K562 (cell line): ENCODE measurements at regions not wholly inside any gene's neighbourhood (a gene's known extent, or its start where the extent isn't known, plus 50 kb on each side); places are given as distances from the start of the nearest gene placed in this dataset.

Source experiments
- ATAC-seq: fragments of 200-7000 bp; cut with Tn5 transposase; 3 replicates; pipeline ENCODE4 v1.9.1; 2020; ENCODE audit warnings: moderate library complexity
- BruUV-seq: library from RNA; stranded (reverse); fragments of 400-500 nt; replicated peaks from 2 replicates; lab custom pipeline; 2021; lab: Mats Ljungman, UMichigan
- CTCF ChIA-PET: fragments of 300-600 bp; formaldehyde crosslinking; extraction: SDS; loops from one replicate; lab custom pipeline; 2021; ENCODE audit warnings: low intra/inter-chr PET ratio; lab: Yijun Ruan, JAX
- POLR2A ChIA-PET: fragments of 300-600, 350-650 bp; sonication (Branson Sonifier 250); formaldehyde crosslinking; extraction: SDS; loops from one replicate; lab custom pipeline; 2021; ENCODE audit warnings: antibody characterized with exemption, inconsistent platforms; lab: Yijun Ruan, JAX
- DNase-seq, 4 experiments: peaks; one replicate each; pipeline versions ENCODE4 v3.0.0 to v3.0.0-alpha.2; 2011 to 2018; ENCODE audit warnings: low spot score in 3 of 4, mixed read lengths in 3 of 4; ENCODE audit errors: extremely low read depth in 1 of 4
- FAIRE-seq: peaks from 2 replicates; lab custom pipeline; 2011; peaks lifted over from hg19 to GRCh38; lab: Jason Lieb, UNC
- H2AFZ ChIP-seq: 2 replicates; pipeline ENCODE4 v1.6.0; 2011; ENCODE audit warnings: low read depth, low read length, control low read depth, inconsistent platforms
- H3K27ac ChIP-seq: fragments of 200-600 bp; 3 replicates; pipeline ENCODE4 v1.8.0; 2011; ENCODE audit warnings: low read depth, mild to moderate bottlenecking, control low read depth, inconsistent platforms, low read length, moderate library complexity, mixed read lengths; ENCODE audit errors: extremely low read depth
- H3K27me3 ChIP-seq, 2 experiments: fragments of 300-600 bp in 1 of 2; 2 replicates in 1 of 2; 3 replicates in 1 of 2; pipeline versions ENCODE4 v1.6.0 to v1.8.0; 2011; ENCODE audit warnings: inconsistent platforms in 2 of 2, low read length in 2 of 2, mild to moderate bottlenecking in 1 of 2, mixed read lengths in 1 of 2, moderate library complexity in 1 of 2; ENCODE audit not compliant: control insufficient read depth in 2 of 2, insufficient read depth in 2 of 2
- H3K36me3 ChIP-seq: fragments of 300-600 bp; 3 replicates; pipeline ENCODE4 v1.8.0; 2011; ENCODE audit warnings: mild to moderate bottlenecking, low read length, inconsistent platforms; ENCODE audit not compliant: control insufficient read depth, insufficient read depth
- H3K4me1 ChIP-seq, 2 experiments: fragments of 200-600 bp in 1 of 2; replicated peaks in 1 of 2; 2 replicates in 1 of 2; 3 replicates in 1 of 2; pipeline versions ENCODE4 v1.5.1 to v1.8.0; 2011; ENCODE audit warnings: inconsistent platforms in 2 of 2, low read length in 2 of 2, mild to moderate bottlenecking in 1 of 2, mixed read lengths in 1 of 2, moderate library complexity in 1 of 2; ENCODE audit not compliant: control insufficient read depth in 2 of 2, insufficient read depth in 2 of 2
- H3K4me2 ChIP-seq: 2 replicates; pipeline ENCODE4 v1.6.1; 2011; ENCODE audit warnings: low read length, control low read depth, inconsistent platforms, mixed read lengths; ENCODE audit not compliant: insufficient read depth
- H3K4me3 ChIP-seq: fragments of 200-600 bp; sonication (generic), shearing (Covaris generic); 2 replicates; pipeline ENCODE4 v1.5.1; 2016; ENCODE audit warnings: control low read depth, inconsistent platforms
- H3K79me2 ChIP-seq: fragments of 200-600 bp; 3 replicates; pipeline ENCODE4 v1.8.0; 2011; ENCODE audit warnings: low read length, inconsistent platforms; ENCODE audit not compliant: control insufficient read depth, insufficient read depth
- H3K9ac ChIP-seq, 2 experiments: 2 replicates each; pipeline versions ENCODE4 v1.6.0 to v1.6.1; 2011; ENCODE audit warnings: low read depth in 2 of 2, low read length in 2 of 2, control low read depth in 1 of 2, inconsistent platforms in 1 of 2, mild to moderate bottlenecking in 1 of 2, mixed read lengths in 1 of 2; ENCODE audit not compliant: insufficient read depth in 1 of 2
- H3K9me1 ChIP-seq: one replicate; pipeline ENCODE4 v1.6.0; 2011; ENCODE audit warnings: inconsistent platforms, mild to moderate bottlenecking, low read length, moderate library complexity; ENCODE audit not compliant: control insufficient read depth, insufficient read depth
- H3K9me3 ChIP-seq: replicated peaks from 2 replicates; pipeline ENCODE4 v1.5.1; 2011; ENCODE audit warnings: low read depth, low read length, inconsistent platforms; ENCODE audit not compliant: control insufficient read depth, insufficient read depth
- H4K20me1 ChIP-seq: replicated peaks from 2 replicates; pipeline ENCODE4 v1.6.1; 2011; ENCODE audit warnings: low read length, inconsistent platforms, mixed read lengths; ENCODE audit not compliant: control insufficient read depth, insufficient read depth
- JUN ChIP-seq, 2 experiments: sonication (generic) in 1 of 2; formaldehyde crosslinking in 1 of 2; IDR thresholded peaks; 2 replicates each; pipeline versions ENCODE4 v1.6.1 to v1.8.0; 2012 to 2022; ENCODE audit warnings: borderline replicate concordance in 2 of 2, mild to moderate bottlenecking in 2 of 2, improper control_type of control experiment in 1 of 2, low read depth in 1 of 2, low read length in 1 of 2, missing genetic modification reagents in 1 of 2
- PURB ChIP-seq: sonication (generic); formaldehyde crosslinking; IDR thresholded peaks from 2 replicates; pipeline ENCODE4 v1.9.0; 2021; ENCODE audit warnings: low read depth, mild to moderate bottlenecking, missing genetic modification reagents
- REST ChIP-seq, 2 experiments: fragments of 450-650 bp; formaldehyde crosslinking in 1 of 2; IDR thresholded peaks; 2 replicates each; pipeline versions ENCODE4 v1.4.0 to v1.6.1; 2014 to 2020; ENCODE audit warnings: mild to moderate bottlenecking in 2 of 2, borderline replicate concordance in 1 of 2, low read depth in 1 of 2
- ZNF3 ChIP-seq: fragments of 250-450 bp; sonication (Bioruptor Pico); IDR thresholded peaks from 2 replicates; pipeline ENCODE4 v1.5.0; 2021; ENCODE audit warnings: mild to moderate bottlenecking, moderate library complexity
- ZNF324 ChIP-seq: fragments of 250-450 bp; sonication (Bioruptor Pico); IDR thresholded peaks from 2 replicates; pipeline ENCODE4 v1.4.0; 2020; ENCODE audit warnings: mild to moderate bottlenecking
- ZNF778 ChIP-seq: fragments of 450-650 bp; formaldehyde crosslinking; IDR thresholded peaks from 2 replicates; pipeline ENCODE4 v1.4.0; 2020; ENCODE audit warnings: mild to moderate bottlenecking, moderate library complexity
- WGBS: fragments of 100-300 bp; shearing (Covaris generic); methylation state at CpG from one replicate; pipeline ENCODE4 v1.1.6; 2016; ENCODE audit warnings: low coverage, mixed read lengths; ENCODE audit not compliant: insufficient coverage; ENCODE audit errors: missing lambda C conversion rate; 5-methylcytosine and 5-hydroxymethylcytosine counted together
- in situ Hi-C: fragments of 300-500 bp; cut with MboI; formaldehyde crosslinking; loops from 4 replicates; pipeline ENCODE4 v1.15.0; 2018; ENCODE audit warnings: inconsistent platforms, mixed read lengths
- intact Hi-C: fragments of 100-400 bp; cut with micrococcal nuclease; formaldehyde crosslinking; loops from 2 replicates; pipeline ENCODE4 v1.14.2; 2022
- TF ChIP-seq, protein P1 (sequence below): sonication (generic); formaldehyde crosslinking; IDR thresholded peaks from 2 replicates; pipeline ENCODE4 v1.8.1; 2023; ENCODE audit warnings: missing genetic modification reagents, mild to moderate bottlenecking, borderline replicate concordance

- DNase-seq: no peak
- no TSS peak for BruUV-seq
- Histone ChIP-seq H3K4me3 (no peak overlapping the region), H3K9ac (no peak overlapping the region), H3K9me1 (no peaks in the 10 kb centered on the region), H3K4me1 (no peaks in the 10 kb centered on the region), H3K36me3 (no peaks in the 10 kb centered on the region), H3K79me2 (no peaks in the 10 kb centered on the region), H3K9me3 (no peaks in the 10 kb centered on the region), H2AFZ (no peak overlapping the region), H3K4me2 (no peak overlapping the region), H3K27me3 (no peaks in the 10 kb centered on the region), H3K27ac (no peak overlapping the region), H4K20me1 (no peaks in the 10 kb centered on the region)
- no peak for ATAC-seq
- in situ Hi-C loops (no loop called here), intact Hi-C loops (no loop called here)
- FAIRE-seq: no peak
- POLR2A ChIA-PET: no interaction called here
- CTCF ChIA-PET: no interaction called here
- 0% methylated on average over 2 of the region's 2 CpGs for WGBS
- peak; percentile 78 for TF ChIP-seq ZNF324 (CRISPR knock-in tag)
- no peak for TF ChIP-seq JUN (IDR thresholded peaks at IDR 0.05; ENCODE audit: borderline replicate concordance, low read depth, low read length)
- no peak for TF ChIP-seq JUN (CRISPR knock-in tag; IDR thresholded peaks at IDR 0.05; ENCODE audit: borderline replicate concordance)
- TF ChIP-seq REST (IDR thresholded peaks at IDR 0.05; ENCODE audit: borderline replicate concordance): no peak
- TF ChIP-seq REST (CRISPR knock-in tag; IDR thresholded peaks at IDR 0.05; ENCODE audit: low read depth): no peak
- no peak for TF ChIP-seq ZNF3 (CRISPR knock-in tag)
- TF ChIP-seq PURB (CRISPR knock-in tag): no peak
- TF ChIP-seq, protein P1, sequence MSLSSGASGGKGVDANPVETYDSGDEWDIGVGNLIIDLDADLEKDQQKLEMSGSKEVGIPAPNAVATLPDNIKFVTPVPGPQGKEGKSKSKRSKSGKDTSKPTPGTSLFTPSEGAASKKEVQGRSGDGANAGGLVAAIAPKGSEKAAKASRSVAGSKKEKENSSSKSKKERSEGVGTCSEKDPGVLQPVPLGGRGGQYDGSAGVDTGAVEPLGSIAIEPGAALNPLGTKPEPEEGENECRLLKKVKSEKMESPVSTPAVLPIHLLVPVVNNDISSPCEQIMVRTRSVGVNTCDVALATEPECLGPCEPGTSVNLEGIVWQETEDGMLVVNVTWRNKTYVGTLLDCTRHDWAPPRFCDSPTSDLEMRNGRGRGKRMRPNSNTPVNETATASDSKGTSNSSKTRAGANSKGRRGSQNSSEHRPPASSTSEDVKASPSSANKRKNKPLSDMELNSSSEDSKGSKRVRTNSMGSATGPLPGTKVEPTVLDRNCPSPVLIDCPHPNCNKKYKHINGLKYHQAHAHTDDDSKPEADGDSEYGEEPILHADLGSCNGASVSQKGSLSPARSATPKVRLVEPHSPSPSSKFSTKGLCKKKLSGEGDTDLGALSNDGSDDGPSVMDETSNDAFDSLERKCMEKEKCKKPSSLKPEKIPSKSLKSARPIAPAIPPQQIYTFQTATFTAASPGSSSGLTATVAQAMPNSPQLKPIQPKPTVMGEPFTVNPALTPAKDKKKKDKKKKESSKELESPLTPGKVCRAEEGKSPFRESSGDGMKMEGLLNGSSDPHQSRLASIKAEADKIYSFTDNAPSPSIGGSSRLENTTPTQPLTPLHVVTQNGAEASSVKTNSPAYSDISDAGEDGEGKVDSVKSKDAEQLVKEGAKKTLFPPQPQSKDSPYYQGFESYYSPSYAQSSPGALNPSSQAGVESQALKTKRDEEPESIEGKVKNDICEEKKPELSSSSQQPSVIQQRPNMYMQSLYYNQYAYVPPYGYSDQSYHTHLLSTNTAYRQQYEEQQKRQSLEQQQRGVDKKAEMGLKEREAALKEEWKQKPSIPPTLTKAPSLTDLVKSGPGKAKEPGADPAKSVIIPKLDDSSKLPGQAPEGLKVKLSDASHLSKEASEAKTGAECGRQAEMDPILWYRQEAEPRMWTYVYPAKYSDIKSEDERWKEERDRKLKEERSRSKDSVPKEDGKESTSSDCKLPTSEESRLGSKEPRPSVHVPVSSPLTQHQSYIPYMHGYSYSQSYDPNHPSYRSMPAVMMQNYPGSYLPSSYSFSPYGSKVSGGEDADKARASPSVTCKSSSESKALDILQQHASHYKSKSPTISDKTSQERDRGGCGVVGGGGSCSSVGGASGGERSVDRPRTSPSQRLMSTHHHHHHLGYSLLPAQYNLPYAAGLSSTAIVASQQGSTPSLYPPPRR: no peak
- TF ChIP-seq ZNF778 (CRISPR knock-in tag): no peak
These were observed 158.5 kb downstream of the KCNE4 start for GRCh38 chr2:223210489-223210888.
